Neural cell (in vitro differentiated cells): ENCODE measurements at regions not wholly inside any gene's neighbourhood (a gene's known extent, or its start where the extent isn't known, plus 50 kb on each side); places are given as distances from the start of the nearest gene placed in this dataset.

Source experiments
- H2AFZ ChIP-seq: fragments of 200-600, 300-800 bp; sonication (generic), shearing (Covaris generic); 2 replicates; pipeline ENCODE4 v1.6.0; 2014; ENCODE audit warnings: low read depth, mild to moderate bottlenecking, antibody characterized with exemption, low read length, moderate library complexity
- H3F3A ChIP-seq: fragments of 200-600 bp; shearing (Covaris generic); 2 replicates; pipeline ENCODE4 v1.6.1; 2016; ENCODE audit warnings: mild to moderate bottlenecking, moderate library complexity, mixed read lengths, antibody characterized with exemption, low read length; ENCODE audit not compliant: insufficient read depth, poor library complexity, severe bottlenecking
- H3K27ac ChIP-seq: fragments of 200-600, 300-800 bp; sonication (generic), shearing (Covaris generic); 2 replicates; pipeline ENCODE4 v1.5.1; 2014; ENCODE audit warnings: mild to moderate bottlenecking, low read length, moderate library complexity
- H3K27me3 ChIP-seq: fragments of 300-800, 200-600 bp; sonication (generic), shearing (Covaris generic); 2 replicates; pipeline ENCODE4 v1.6.0; 2014; ENCODE audit warnings: mild to moderate bottlenecking, low read depth, low read length, moderate library complexity; ENCODE audit not compliant: insufficient read depth
- H3K36me3 ChIP-seq: fragments of 300-800, 200-600 bp; sonication (generic), shearing (Covaris generic); 2 replicates; pipeline ENCODE4 v1.5.1; 2014; ENCODE audit warnings: mild to moderate bottlenecking, antibody characterized with exemption, low read length, moderate library complexity; ENCODE audit not compliant: insufficient read depth
- H3K4me2 ChIP-seq: fragments of 300-800, 200-600 bp; sonication (generic), shearing (Covaris generic); 2 replicates; pipeline ENCODE4 v1.6.0; 2014; ENCODE audit warnings: mild to moderate bottlenecking, low read length
- H3K4me3 ChIP-seq: fragments of 300-800, 200-600 bp; sonication (generic), shearing (Covaris generic); 2 replicates; pipeline ENCODE4 v1.5.1; 2014; ENCODE audit warnings: mild to moderate bottlenecking, low read length, moderate library complexity
- H3K79me2 ChIP-seq: fragments of 200-600 bp; shearing (Covaris generic); replicated peaks from 2 replicates; pipeline ENCODE4 v1.6.0; 2014; ENCODE audit warnings: mild to moderate bottlenecking, low read length, moderate library complexity; ENCODE audit not compliant: insufficient read depth
- H3K9ac ChIP-seq: fragments of 300-800, 200-600 bp; sonication (generic), shearing (Covaris generic); 2 replicates; pipeline ENCODE4 v1.6.1; 2016; ENCODE audit warnings: mild to moderate bottlenecking, low read length, mixed read lengths
- H3K9me2 ChIP-seq: fragments of 200-600 bp; shearing (Covaris generic); 2 replicates; pipeline ENCODE4 v1.6.1; 2016; ENCODE audit warnings: mild to moderate bottlenecking, low read length, mixed read lengths; ENCODE audit not compliant: insufficient read depth
- H3K9me3 ChIP-seq: fragments of 200-600, 300-800 bp; sonication (generic), shearing (Covaris generic); 2 replicates; pipeline ENCODE4 v1.6.1; 2016; ENCODE audit warnings: mild to moderate bottlenecking, mixed run types, low read length, moderate library complexity, mixed read lengths
- H4K20me1 ChIP-seq: fragments of 200-600 bp; shearing (Covaris generic); 2 replicates; pipeline ENCODE4 v1.6.1; 2016; ENCODE audit warnings: mild to moderate bottlenecking, mixed run types; ENCODE audit not compliant: insufficient read depth
- EP300 ChIP-seq: fragments of 450-650 bp; conservative IDR thresholded peaks from 2 replicates; pipeline ENCODE4 v1.6.1; 2014; ENCODE audit warnings: antibody characterized with exemption, mild to moderate bottlenecking, moderate library complexity; ENCODE audit not compliant: poor library complexity, severe bottlenecking
- EZH2 ChIP-seq: fragments of 200-600, 300-800 bp; shearing (Covaris generic), sonication (generic); IDR thresholded peaks from 2 replicates; pipeline ENCODE4 v1.6.1; 2014; ENCODE audit warnings: antibody characterized with exemption, low read length, borderline replicate concordance, mild to moderate bottlenecking; ENCODE audit not compliant: insufficient read depth, poor library complexity, severe bottlenecking
- MXI1 ChIP-seq: fragments of 450-650 bp; conservative IDR thresholded peaks from 2 replicates; pipeline ENCODE4 v1.6.1; 2014; ENCODE audit warnings: antibody characterized with exemption, mild to moderate bottlenecking; ENCODE audit not compliant: poor library complexity, severe bottlenecking
- POLR2AphosphoS5 ChIP-seq: IDR thresholded peaks from 2 replicates; pipeline ENCODE4 v1.6.1; 2012
- RAD21 ChIP-seq: fragments of 450-650 bp; conservative IDR thresholded peaks from 2 replicates; pipeline ENCODE4 v1.6.1; 2014; ENCODE audit warnings: antibody characterized with exemption, mild to moderate bottlenecking, moderate library complexity
- SMC3 ChIP-seq: fragments of 450-650 bp; conservative IDR thresholded peaks from 2 replicates; pipeline ENCODE4 v1.6.1; 2014; ENCODE audit warnings: antibody characterized with exemption, mild to moderate bottlenecking, moderate library complexity; ENCODE audit not compliant: poor library complexity
- TAF1 ChIP-seq: IDR thresholded peaks from 2 replicates; pipeline ENCODE4 v1.6.1; 2012; ENCODE audit warnings: low read depth
- TF ChIP-seq, protein P1 (sequence below): fragments of 450-650 bp; IDR thresholded peaks from 2 replicates; pipeline ENCODE4 v1.5.1; 2014; ENCODE audit warnings: antibody characterized with exemption, mild to moderate bottlenecking, moderate library complexity; ENCODE audit not compliant: poor library complexity, severe bottlenecking
- TF ChIP-seq, protein P2 (sequence below): IDR thresholded peaks from 2 replicates; pipeline ENCODE4 v1.6.1; 2012; ENCODE audit warnings: borderline replicate concordance

- Histone ChIP-seq H3K9me2 (no peaks in the 10 kb centered on the region), H3K27ac (no peak overlapping the region), H3K36me3 (no peaks in the 10 kb centered on the region), H3K27me3 (no peaks in the 10 kb centered on the region), H3F3A (no peaks in the 10 kb centered on the region), H3K79me2 (no peaks in the 10 kb centered on the region), H3K4me3 (no peak overlapping the region), H3K4me2 (no peak overlapping the region), H3K9me3 (no peaks in the 10 kb centered on the region), H2AFZ (no peak overlapping the region), H4K20me1 (no peaks in the 10 kb centered on the region), H3K9ac (no peak overlapping the region)
- TF ChIP-seq, protein P1, sequence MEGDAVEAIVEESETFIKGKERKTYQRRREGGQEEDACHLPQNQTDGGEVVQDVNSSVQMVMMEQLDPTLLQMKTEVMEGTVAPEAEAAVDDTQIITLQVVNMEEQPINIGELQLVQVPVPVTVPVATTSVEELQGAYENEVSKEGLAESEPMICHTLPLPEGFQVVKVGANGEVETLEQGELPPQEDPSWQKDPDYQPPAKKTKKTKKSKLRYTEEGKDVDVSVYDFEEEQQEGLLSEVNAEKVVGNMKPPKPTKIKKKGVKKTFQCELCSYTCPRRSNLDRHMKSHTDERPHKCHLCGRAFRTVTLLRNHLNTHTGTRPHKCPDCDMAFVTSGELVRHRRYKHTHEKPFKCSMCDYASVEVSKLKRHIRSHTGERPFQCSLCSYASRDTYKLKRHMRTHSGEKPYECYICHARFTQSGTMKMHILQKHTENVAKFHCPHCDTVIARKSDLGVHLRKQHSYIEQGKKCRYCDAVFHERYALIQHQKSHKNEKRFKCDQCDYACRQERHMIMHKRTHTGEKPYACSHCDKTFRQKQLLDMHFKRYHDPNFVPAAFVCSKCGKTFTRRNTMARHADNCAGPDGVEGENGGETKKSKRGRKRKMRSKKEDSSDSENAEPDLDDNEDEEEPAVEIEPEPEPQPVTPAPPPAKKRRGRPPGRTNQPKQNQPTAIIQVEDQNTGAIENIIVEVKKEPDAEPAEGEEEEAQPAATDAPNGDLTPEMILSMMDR, result no peak
- TF ChIP-seq EP300 (no peak), TAF1 (no peak), SMC3 (no peak), POLR2AphosphoS5 (no peak), RAD21 (no peak), MXI1 (no peak), EZH2 (no peak)
- TF ChIP-seq, protein P2, sequence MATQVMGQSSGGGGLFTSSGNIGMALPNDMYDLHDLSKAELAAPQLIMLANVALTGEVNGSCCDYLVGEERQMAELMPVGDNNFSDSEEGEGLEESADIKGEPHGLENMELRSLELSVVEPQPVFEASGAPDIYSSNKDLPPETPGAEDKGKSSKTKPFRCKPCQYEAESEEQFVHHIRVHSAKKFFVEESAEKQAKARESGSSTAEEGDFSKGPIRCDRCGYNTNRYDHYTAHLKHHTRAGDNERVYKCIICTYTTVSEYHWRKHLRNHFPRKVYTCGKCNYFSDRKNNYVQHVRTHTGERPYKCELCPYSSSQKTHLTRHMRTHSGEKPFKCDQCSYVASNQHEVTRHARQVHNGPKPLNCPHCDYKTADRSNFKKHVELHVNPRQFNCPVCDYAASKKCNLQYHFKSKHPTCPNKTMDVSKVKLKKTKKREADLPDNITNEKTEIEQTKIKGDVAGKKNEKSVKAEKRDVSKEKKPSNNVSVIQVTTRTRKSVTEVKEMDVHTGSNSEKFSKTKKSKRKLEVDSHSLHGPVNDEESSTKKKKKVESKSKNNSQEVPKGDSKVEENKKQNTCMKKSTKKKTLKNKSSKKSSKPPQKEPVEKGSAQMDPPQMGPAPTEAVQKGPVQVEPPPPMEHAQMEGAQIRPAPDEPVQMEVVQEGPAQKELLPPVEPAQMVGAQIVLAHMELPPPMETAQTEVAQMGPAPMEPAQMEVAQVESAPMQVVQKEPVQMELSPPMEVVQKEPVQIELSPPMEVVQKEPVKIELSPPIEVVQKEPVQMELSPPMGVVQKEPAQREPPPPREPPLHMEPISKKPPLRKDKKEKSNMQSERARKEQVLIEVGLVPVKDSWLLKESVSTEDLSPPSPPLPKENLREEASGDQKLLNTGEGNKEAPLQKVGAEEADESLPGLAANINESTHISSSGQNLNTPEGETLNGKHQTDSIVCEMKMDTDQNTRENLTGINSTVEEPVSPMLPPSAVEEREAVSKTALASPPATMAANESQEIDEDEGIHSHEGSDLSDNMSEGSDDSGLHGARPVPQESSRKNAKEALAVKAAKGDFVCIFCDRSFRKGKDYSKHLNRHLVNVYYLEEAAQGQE, result no peak
Measured at GRCh38 chr4:19539201-19539600, 712.5 kb upstream of the SLIT2 start.

GRCh38 chr4:19534159-19534558 lies 717.5 kb upstream of the SLIT2 start:
- no peaks in the 10 kb centered on the region for H3K9me3 ChIP-seq
- no peaks in the 10 kb centered on the region for H4K20me1 ChIP-seq
- TF ChIP-seq, protein P1, result no peak
- TF ChIP-seq EZH2, result no peak
- no peak for TF ChIP-seq POLR2AphosphoS5
- TF ChIP-seq EP300, result no peak
- no peak for TF ChIP-seq TAF1
- TF ChIP-seq SMC3, result no peak
- no peak for TF ChIP-seq RAD21
- TF ChIP-seq, protein P2, result no peak
- no peak for TF ChIP-seq MXI1
- no peaks in the 10 kb centered on the region for H3K9me2 ChIP-seq
- H3K9ac ChIP-seq, result no peak overlapping the region
- H3K27me3 ChIP-seq, result no peaks in the 10 kb centered on the region
- H2AFZ ChIP-seq, result no peak overlapping the region
- H3K4me2 ChIP-seq, result no peak overlapping the region
- no peak overlapping the region for H3K27ac ChIP-seq
- H3F3A ChIP-seq, result no peaks in the 10 kb centered on the region
- H3K36me3 ChIP-seq, result no peaks in the 10 kb centered on the region
- H3K4me3 ChIP-seq, result no peak overlapping the region
- no peaks in the 10 kb centered on the region for H3K79me2 ChIP-seq
